H1 (cell line): ENCODE measurements at regions not wholly inside any gene's neighbourhood (a gene's known extent, or its start where the extent isn't known, plus 50 kb on each side); places are given as distances from the start of the nearest gene placed in this dataset.

Experiments
- CTCF ChIP-seq, 3 experiments: IDR thresholded peaks; 1 replicate in 2 of 3; 2 replicates in 1 of 3; pipeline versions ENCODE4 v1.5.1 to v1.6.1; 2011; ENCODE audit warnings: low read length in 3 of 3, mild to moderate bottlenecking in 3 of 3, inconsistent platforms in 2 of 3, low read depth in 1 of 3, moderate library complexity in 1 of 3; ENCODE audit not compliant: insufficient read depth in 1 of 3; ENCODE audit errors: control extremely low read depth in 1 of 3
- HDAC6 ChIP-seq: IDR thresholded peaks from one replicate; pipeline ENCODE4 v1.7.1; 2012; ENCODE audit warnings: low read depth, mild to moderate bottlenecking, inconsistent platforms, low read length, moderate library complexity
- KDM1A ChIP-seq: fragments of 200-600, 300-600 bp; sonication (generic); IDR thresholded peaks from 2 replicates; pipeline ENCODE4 v1.7.1; 2016; ENCODE audit warnings: mild to moderate bottlenecking, low read length, borderline replicate concordance
- MAFK ChIP-seq: IDR thresholded peaks from 2 replicates; pipeline ENCODE4 v1.6.1; 2012; ENCODE audit warnings: low read depth, mild to moderate bottlenecking, improper control_type of control experiment, low read length
- POLR2A ChIP-seq, 2 experiments: IDR thresholded peaks; 1 replicate in 1 of 2; 2 replicates in 1 of 2; pipeline ENCODE4 v1.6.1; 2011; ENCODE audit warnings: low read depth in 2 of 2, low read length in 2 of 2, mild to moderate bottlenecking in 2 of 2; ENCODE audit errors: control extremely low read depth in 1 of 2
- POLR2AphosphoS5 ChIP-seq: IDR thresholded peaks from 2 replicates; pipeline ENCODE4 v1.6.1; 2011; ENCODE audit warnings: low read depth, low read length
- SAP30 ChIP-seq: fragments of 300-600 bp; sonication (generic); IDR thresholded peaks from 2 replicates; pipeline ENCODE4 v1.7.1; 2012; ENCODE audit warnings: low read length, moderate library complexity, mild to moderate bottlenecking, inconsistent platforms; ENCODE audit not compliant: insufficient read depth, insufficient replicate concordance

GRCh38 chr2:217621391-217621801, 381.4 kb downstream of the TNS1 start:
- TF ChIP-seq POLR2A (IDR thresholded peaks at IDR 0.05; ENCODE audit: control extremely low read depth in 1 of 2, low read depth in 2 of 2, low read length in 2 of 2) (no peak), SAP30 (no peak), CTCF (IDR thresholded peaks at IDR 0.05; ENCODE audit: control extremely low read depth in 1 of 3, insufficient read depth in 1 of 3, low read depth in 1 of 3, low read length in 3 of 3) (no peak), MAFK (no peak), POLR2AphosphoS5 (no peak), HDAC6 (no peak), KDM1A (no peak)
